PC-9 (cell line): ENCODE measurements at regions not wholly inside any gene's neighbourhood (a gene's known extent, or its start where the extent isn't known, plus 50 kb on each side); places are given as distances from the start of the nearest gene placed in this dataset.

Experiments
- BruUV-seq: library from RNA; stranded (reverse); fragments of 400-500 nt; replicated peaks from 2 replicates; lab custom pipeline; 2021; lab: Mats Ljungman, UMichigan
- CTCF ChIA-PET: fragments of 300-600 bp; sonication (Branson Sonifier 250); formaldehyde crosslinking; loops from one replicate; lab custom pipeline; 2022; ENCODE audit warnings: antibody characterized with exemption; lab: Charles Lee
- POLR2A ChIA-PET: fragments of 300-600 bp; sonication (Branson Sonifier 250); formaldehyde crosslinking; loops from one replicate; lab custom pipeline; 2022; ENCODE audit warnings: antibody characterized with exemption; ENCODE audit not compliant: unreplicated experiment; lab: Charles Lee
- DNase-seq, 2 experiments: peaks; one replicate each; pipeline versions ENCODE4 v3.0.0 to v3.0.0-alpha.2; 2015 to 2022; ENCODE audit warnings: mixed read lengths in 1 of 2
- H2AFZ ChIP-seq: fragments of 200-600 bp; sonication (generic); 2 replicates; pipeline ENCODE4 v1.8.1; 2017; ENCODE audit warnings: antibody characterized with exemption
- H3F3A ChIP-seq: fragments of 200-600 bp; sonication (generic); 2 replicates; pipeline ENCODE4 v1.8.1; 2017; ENCODE audit warnings: antibody characterized with exemption, mild to moderate bottlenecking, low read depth; ENCODE audit not compliant: insufficient read depth
- H3K27ac ChIP-seq: fragments of 200-600 bp; sonication (generic); 2 replicates; pipeline ENCODE4 v1.6.1; 2016; ENCODE audit warnings: mixed run types
- H3K27me3 ChIP-seq: fragments of 200-600 bp; sonication (generic); 2 replicates; pipeline ENCODE4 v1.6.1; 2016; ENCODE audit warnings: low read depth, mixed run types; ENCODE audit not compliant: insufficient read depth
- H3K36me3 ChIP-seq: fragments of 200-600 bp; sonication (generic); 2 replicates; pipeline ENCODE4 v1.6.1; 2016; ENCODE audit warnings: low read depth, mixed run types
- H3K4me1 ChIP-seq: fragments of 200-600 bp; sonication (generic); replicated peaks from 2 replicates; pipeline ENCODE4 v1.6.1; 2016; ENCODE audit warnings: mixed run types; ENCODE audit not compliant: insufficient read depth
- H3K4me2 ChIP-seq: fragments of 200-600 bp; sonication (generic); 2 replicates; pipeline ENCODE4 v1.6.1; 2017; ENCODE audit warnings: mixed run types
- H3K4me3 ChIP-seq: fragments of 200-600 bp; sonication (generic); 2 replicates; pipeline ENCODE4 v1.6.1; 2016; ENCODE audit warnings: mixed run types
- H3K79me2 ChIP-seq: fragments of 200-600 bp; sonication (generic); 2 replicates; pipeline ENCODE4 v1.6.1; 2017; ENCODE audit warnings: low read depth, mixed run types
- H3K9me2 ChIP-seq: fragments of 200-600 bp; sonication (generic); 2 replicates; pipeline ENCODE4 v1.8.1; 2017; ENCODE audit warnings: mild to moderate bottlenecking; ENCODE audit not compliant: insufficient read depth
- H3K9me3 ChIP-seq: fragments of 200-600 bp; sonication (generic); 2 replicates; pipeline ENCODE4 v1.8.1; 2016; ENCODE audit warnings: low read depth; ENCODE audit not compliant: insufficient read depth
- H4K20me1 ChIP-seq: fragments of 200-600 bp; sonication (generic); 2 replicates; pipeline ENCODE4 v1.8.1; 2017; ENCODE audit not compliant: insufficient read depth
- CTCF ChIP-seq: fragments of 200-600 bp; sonication (generic); conservative IDR thresholded peaks from 2 replicates; pipeline ENCODE4 v1.6.1; 2017; ENCODE audit warnings: mixed run types, antibody characterized with exemption, mild to moderate bottlenecking, moderate library complexity
- EZH2 ChIP-seq: fragments of 200-600 bp; sonication (generic); IDR thresholded peaks from 2 replicates; pipeline ENCODE4 v1.8.0; 2017; ENCODE audit warnings: antibody characterized with exemption, low read depth
- intact Hi-C: fragments of 100-400 bp; cut with micrococcal nuclease; formaldehyde crosslinking; loops from one replicate; pipeline ENCODE4 v1.10.0; 2022; ENCODE audit not compliant: unreplicated experiment

- CTCF ChIA-PET, result no interaction called here
- Histone ChIP-seq H3K9me2 (no peaks in the 10 kb centered on the region), H3K4me2 (no peak overlapping the region), H2AFZ (no peak overlapping the region), H3K4me1 (no peaks in the 10 kb centered on the region), H3K79me2 (no peaks in the 10 kb centered on the region), H4K20me1 (no peaks in the 10 kb centered on the region), H3K4me3 (no peak overlapping the region), H3K27ac (no peak overlapping the region), H3K9me3 (peaks cover 4% of the 10 kb centered on the region; the same call in 1 of the 2 replicates), H3K36me3 (no peaks in the 10 kb centered on the region), H3F3A (no peaks in the 10 kb centered on the region), H3K27me3 (no peaks in the 10 kb centered on the region)
- POLR2A ChIA-PET, result no interaction called here
- BruUV-seq, result no TSS peak
- intact Hi-C loops, result no loop called here
- TF ChIP-seq CTCF (no peak), EZH2 (no peak)
- DNase-seq, result no peak
Measured at GRCh38 chr2:235277485-235277884, 216.4 kb upstream of the AGAP1 start.

- intact Hi-C loops, result no loop called here
- no peaks in the 10 kb centered on the region for H3F3A ChIP-seq
- H3K4me1 ChIP-seq, result no peaks in the 10 kb centered on the region
- H3K27me3 ChIP-seq, result no peaks in the 10 kb centered on the region
- H4K20me1 ChIP-seq, result no peaks in the 10 kb centered on the region
- H3K9me3 ChIP-seq, result peaks cover 4% of the 10 kb centered on the region; the same call in 1 of the 2 replicates
- H3K9me2 ChIP-seq, result no peaks in the 10 kb centered on the region
- no TSS peak for BruUV-seq
- POLR2A ChIA-PET, result no interaction called here
- no peak for TF ChIP-seq EZH2
- no peak for TF ChIP-seq CTCF
- H3K4me3 ChIP-seq, result no peak overlapping the region
- DNase-seq, result no peak
- H3K36me3 ChIP-seq, result no peaks in the 10 kb centered on the region
- no peak overlapping the region for H3K4me2 ChIP-seq
- CTCF ChIA-PET, result interaction anchor here (0.6 to 0.8 kb wide), 2 partner anchors 8 to 309 kb away, joined by 3 to 4 read pairs; no protein-coding TSS in a partner anchor
- H3K79me2 ChIP-seq, result no peaks in the 10 kb centered on the region
- no peak overlapping the region for H3K27ac ChIP-seq
- H2AFZ ChIP-seq, result no peak overlapping the region
Measured at GRCh38 chr2:235278771-235279355, 215.0 kb upstream of the AGAP1 start.

- H3K27ac ChIP-seq, result no peak overlapping the region
- no peaks in the 10 kb centered on the region for H3K4me1 ChIP-seq
- no peak overlapping the region for H3K4me2 ChIP-seq
- no peaks in the 10 kb centered on the region for H4K20me1 ChIP-seq
- intact Hi-C loops, result no loop called here
- no peaks in the 10 kb centered on the region for H3K79me2 ChIP-seq
- no peak overlapping the region for H2AFZ ChIP-seq
- H3K4me3 ChIP-seq, result no peak overlapping the region
- H3F3A ChIP-seq, result no peaks in the 10 kb centered on the region
- H3K9me3 ChIP-seq, result peaks cover 4% of the 10 kb centered on the region; the same call in 1 of the 2 replicates
- H3K9me2 ChIP-seq, result no peaks in the 10 kb centered on the region
- no peak for DNase-seq
- no peaks in the 10 kb centered on the region for H3K27me3 ChIP-seq
- H3K36me3 ChIP-seq, result no peaks in the 10 kb centered on the region
- ChIA-PET CTCF (interaction anchor here (0.6 kb wide), 1 partner anchor 308 kb away, joined by 3 read pairs; no protein-coding TSS in a partner anchor), POLR2A (interaction anchor here (0.6 to 0.7 kb wide), 2 partner anchors 35 to 794 kb away, joined by 3 to 4 read pairs; no protein-coding TSS in a partner anchor)
- no TSS peak for BruUV-seq
- TF ChIP-seq CTCF (no peak), EZH2 (no peak)
Measured at GRCh38 chr2:235279965-235280364, 213.9 kb upstream of the AGAP1 start.
